Stimulated activated naive B cell treated with anti-CD40 and anti-IgM and Interleukin-4, amounts not matched to agents 10 μg/mL and 1 μg/mL and 100 μg/mL, for 72 hours (primary cell): ENCODE measurements at regions not wholly inside any gene's neighbourhood (a gene's known extent, or its start where the extent isn't known, plus 50 kb on each side); places are given as distances from the start of the nearest gene placed in this dataset.

Experiments
- ATAC-seq, 2 donors: fragments of 150-1000 bp; cut with Tn5 transposase; replicated peaks; 2 replicates each; pipeline ENCODE4 v1.10.0; 2021; ENCODE audit warnings: moderate library complexity in 1 of 2
- DNase-seq: peaks from one replicate; pipeline ENCODE4 v3.0.0; 2021
- H3K27ac Mint-ChIP-seq: one replicate; pipeline ENCODE4 v1.8.0; 2022; ENCODE audit warnings: mild to moderate bottlenecking, mixed read lengths
- H3K27me3 Mint-ChIP-seq, 2 donors: one replicate each; pipeline ENCODE4 v1.8.0; 2022; ENCODE audit warnings: mixed read lengths in 2 of 2
- H3K36me3 Mint-ChIP-seq, 2 donors: one replicate each; pipeline ENCODE4 v1.8.0; 2022; ENCODE audit warnings: mixed read lengths in 2 of 2, mild to moderate bottlenecking in 1 of 2
- H3K4me1 Mint-ChIP-seq, 2 donors: one replicate each; pipeline ENCODE4 v1.8.0; 2022; ENCODE audit warnings: mixed read lengths in 2 of 2, mild to moderate bottlenecking in 1 of 2
- H3K4me3 Mint-ChIP-seq, 2 donors: one replicate each; pipeline ENCODE4 v1.8.0; 2022; ENCODE audit warnings: mild to moderate bottlenecking in 2 of 2, mixed read lengths in 2 of 2, moderate library complexity in 1 of 2
- H3K9me3 Mint-ChIP-seq, 2 donors: one replicate each; pipeline ENCODE4 v1.8.0; 2022; ENCODE audit warnings: mixed read lengths in 2 of 2, mild to moderate bottlenecking in 1 of 2

DNA sequence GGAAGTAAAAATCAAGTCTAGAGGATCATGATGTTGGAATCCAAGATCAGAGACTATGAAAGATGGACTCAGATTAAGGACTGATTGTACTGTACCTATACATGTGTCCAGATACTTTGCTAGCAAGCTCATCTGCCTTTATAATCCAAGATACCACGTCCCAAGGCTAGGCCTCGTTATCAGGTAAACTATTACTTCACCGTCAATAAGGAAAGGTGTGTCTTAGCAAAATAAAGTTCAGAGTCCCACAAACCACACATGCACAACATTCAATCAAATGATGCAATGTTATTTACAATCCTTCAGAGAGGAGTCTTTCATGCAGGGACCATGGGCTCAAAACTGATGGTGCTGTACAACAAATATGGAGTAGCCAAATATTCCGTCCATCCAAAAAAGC, 1092.9 kb downstream of the IGSF11 start:
- Mint-ChIP-seq H3K9me3 (peaks cover 3 to 9% of the 10 kb centered on the region in 2 donors), H3K27ac (no peak overlapping the region), H3K4me3 (no peak overlapping the region), H3K36me3 (no peaks in the 10 kb centered on the region), H3K27me3 (no peaks in the 10 kb centered on the region), H3K4me1 (no peaks in the 10 kb centered on the region)
- ATAC-seq, result no peak
- DNase-seq, result no peak

GRCh38 chr3:117954131-117954530, 1080.5 kb downstream of the IGSF11 start:
- ATAC-seq, result no peak
- H3K36me3 Mint-ChIP-seq, result no peaks in the 10 kb centered on the region
- no peak overlapping the region for H3K27ac Mint-ChIP-seq
- no peaks in the 10 kb centered on the region for H3K27me3 Mint-ChIP-seq
- H3K4me3 Mint-ChIP-seq, result no peak overlapping the region
- no peaks in the 10 kb centered on the region for H3K4me1 Mint-ChIP-seq
- H3K9me3 Mint-ChIP-seq, result peaks cover 0 to 4% of the 10 kb centered on the region in 2 donors
- DNase-seq, result no peak

DNA sequence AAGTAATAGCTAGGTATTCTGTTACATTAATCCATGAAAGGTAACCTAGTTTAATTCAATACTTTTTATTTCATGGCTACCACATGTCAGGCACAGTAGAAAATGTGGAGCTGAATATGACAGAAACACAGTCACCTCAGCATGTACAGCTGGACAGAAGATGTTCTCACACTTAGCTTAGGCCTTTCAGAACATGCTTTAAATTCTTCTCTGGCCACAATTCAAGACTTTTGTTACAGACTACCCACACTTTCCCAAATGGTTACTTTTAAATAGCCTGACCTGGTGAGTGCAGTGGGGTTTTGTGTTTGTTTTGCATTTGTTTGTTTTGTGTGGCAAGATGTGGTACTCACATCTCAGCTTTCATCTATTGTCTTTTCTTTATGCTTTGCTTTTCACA, 1079.5 kb downstream of the IGSF11 start:
- ATAC-seq (no peak), DNase-seq (no peak)
- Mint-ChIP-seq H3K27me3 (no peaks in the 10 kb centered on the region), H3K9me3 (peaks cover 0 to 4% of the 10 kb centered on the region in 2 donors), H3K36me3 (no peaks in the 10 kb centered on the region), H3K27ac (no peak overlapping the region), H3K4me3 (no peak overlapping the region), H3K4me1 (no peaks in the 10 kb centered on the region)

- Mint-ChIP-seq H3K27me3 (no peaks in the 10 kb centered on the region), H3K4me3 (no peak overlapping the region), H3K36me3 (no peaks in the 10 kb centered on the region), H3K4me1 (no peaks in the 10 kb centered on the region), H3K27ac (no peak overlapping the region), H3K9me3 (peaks cover 0 to 4% of the 10 kb centered on the region in 2 donors)
- no peak for ATAC-seq
- no peak for DNase-seq
These were observed 1076.6 kb downstream of the IGSF11 start for GRCh38 chr3:117958027-117958426.

- DNase-seq, result no peak
These were observed 1071.9 kb downstream of the IGSF11 start for GRCh38 chr3:117962750-117963149.

GRCh38 chr3:117963858-117964257, 1070.8 kb downstream of the IGSF11 start:
- no peaks in the 10 kb centered on the region for H3K36me3 Mint-ChIP-seq
- ATAC-seq (no peak), DNase-seq (no peak)
- no peaks in the 10 kb centered on the region for H3K4me1 Mint-ChIP-seq
- H3K9me3 Mint-ChIP-seq, result peaks cover 0 to 4% of the 10 kb centered on the region in 2 donors
- H3K27me3 Mint-ChIP-seq, result no peaks in the 10 kb centered on the region
- H3K4me3 Mint-ChIP-seq, result no peak overlapping the region
- no peak overlapping the region for H3K27ac Mint-ChIP-seq

More at GRCh38 chr3:117962750-117963149, 1071.9 kb downstream of the IGSF11 start:
- H3K4me3 Mint-ChIP-seq, result no peak overlapping the region
- no peaks in the 10 kb centered on the region for H3K27me3 Mint-ChIP-seq
- ATAC-seq, result no peak
- peaks cover 0 to 4% of the 10 kb centered on the region in 2 donors for H3K9me3 Mint-ChIP-seq
- no peak overlapping the region for H3K27ac Mint-ChIP-seq
- H3K36me3 Mint-ChIP-seq, result no peaks in the 10 kb centered on the region
- H3K4me1 Mint-ChIP-seq, result no peaks in the 10 kb centered on the region

DNA sequence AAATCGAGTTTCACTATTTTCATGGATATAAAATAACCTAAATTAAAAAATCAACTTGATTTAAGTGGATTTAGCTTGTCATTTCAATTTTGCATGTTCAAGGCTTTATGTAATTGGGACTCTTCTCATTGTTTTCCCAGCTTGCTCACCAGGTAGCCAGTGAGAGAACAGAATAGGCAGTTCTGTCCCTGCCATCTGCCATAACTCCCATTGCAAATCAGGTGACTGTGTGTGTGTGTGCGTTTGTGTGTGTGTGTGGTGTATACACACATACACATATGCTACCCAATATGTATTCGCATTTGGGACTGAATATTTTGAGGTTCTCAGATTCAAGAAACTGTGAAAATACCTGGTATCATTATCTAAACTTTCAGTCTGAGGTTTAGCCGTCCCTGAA, 1069.8 kb downstream of the IGSF11 start:
- Mint-ChIP-seq H3K27ac (no peak overlapping the region), H3K4me1 (no peaks in the 10 kb centered on the region), H3K9me3 (peaks cover 0 to 2% of the 10 kb centered on the region in 2 donors), H3K36me3 (no peaks in the 10 kb centered on the region), H3K27me3 (no peaks in the 10 kb centered on the region), H3K4me3 (no peak overlapping the region)
- no peak for DNase-seq
- no peak for ATAC-seq

DNA sequence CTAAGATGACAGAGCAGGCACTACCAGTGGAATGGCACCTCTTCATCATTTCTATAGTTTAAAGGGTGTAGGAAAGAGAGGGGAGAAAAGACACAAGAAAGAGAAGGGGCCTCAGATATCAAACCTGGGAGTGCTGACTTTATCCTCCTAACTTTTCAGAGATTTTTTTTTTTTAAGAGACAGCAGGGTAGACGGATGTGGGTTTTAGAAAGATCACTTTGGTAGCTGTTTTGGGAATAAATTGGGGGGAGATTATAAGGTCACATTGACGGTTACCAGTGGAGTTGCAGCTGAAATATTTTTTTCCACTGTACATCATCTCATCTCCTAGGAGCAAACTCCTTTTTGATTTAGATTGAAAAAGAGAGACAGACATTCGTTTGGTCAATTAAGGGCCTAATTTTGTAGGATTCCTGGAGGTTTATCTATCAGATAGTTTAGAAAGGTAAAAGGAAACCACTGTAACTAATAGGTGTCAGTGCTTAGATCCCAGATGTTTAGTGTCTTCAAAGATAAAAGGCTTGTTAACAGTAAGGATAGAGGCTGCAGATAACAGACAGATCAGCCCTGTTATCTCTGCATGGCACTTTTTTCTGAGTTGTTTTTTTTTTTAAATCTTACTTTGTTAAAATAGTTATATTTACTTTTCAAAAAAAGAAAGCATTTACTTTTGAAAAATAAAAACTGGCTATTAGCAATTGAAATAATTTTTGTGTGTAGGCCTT, 1057.0 kb downstream of the IGSF11 start:
- no peak overlapping the region for H3K4me3 Mint-ChIP-seq
- no peaks in the 10 kb centered on the region for H3K4me1 Mint-ChIP-seq
- H3K9me3 Mint-ChIP-seq, result no peaks in the 10 kb centered on the region
- no peaks in the 10 kb centered on the region for H3K36me3 Mint-ChIP-seq
- ATAC-seq (no peak), DNase-seq (no peak)
- H3K27me3 Mint-ChIP-seq, result no peaks in the 10 kb centered on the region
- no peak overlapping the region for H3K27ac Mint-ChIP-seq

GRCh38 chr3:117979466-117979865, 1055.2 kb downstream of the IGSF11 start:
- no peaks in the 10 kb centered on the region for H3K27me3 Mint-ChIP-seq
- H3K36me3 Mint-ChIP-seq, result no peaks in the 10 kb centered on the region
- H3K4me3 Mint-ChIP-seq, result no peak overlapping the region
- DNase-seq (no peak), ATAC-seq (no peak)
- H3K27ac Mint-ChIP-seq, result no peak overlapping the region
- H3K9me3 Mint-ChIP-seq, result no peaks in the 10 kb centered on the region
- no peaks in the 10 kb centered on the region for H3K4me1 Mint-ChIP-seq

- DNase-seq, result no peak
- Mint-ChIP-seq H3K4me3 (no peak overlapping the region), H3K4me1 (no peaks in the 10 kb centered on the region), H3K9me3 (peaks cover 0 to 2% of the 10 kb centered on the region in 2 donors), H3K36me3 (no peaks in the 10 kb centered on the region), H3K27me3 (no peaks in the 10 kb centered on the region), H3K27ac (no peak overlapping the region)
- no peak for ATAC-seq
These were observed 1047.4 kb downstream of the IGSF11 start for GRCh38 chr3:117987256-117987655.

- no peak for ATAC-seq
- Mint-ChIP-seq H3K27ac (no peak overlapping the region), H3K36me3 (no peaks in the 10 kb centered on the region), H3K4me1 (no peaks in the 10 kb centered on the region), H3K9me3 (peaks cover 0 to 2% of the 10 kb centered on the region in 2 donors), H3K4me3 (no peak overlapping the region), H3K27me3 (no peaks in the 10 kb centered on the region)
- DNase-seq, result no peak
These were observed 1044.7 kb downstream of the IGSF11 start for GRCh38 chr3:117989982-117990381.

GRCh38 chr3:117990627-117991026, 1044.0 kb downstream of the IGSF11 start:
- Mint-ChIP-seq H3K4me1 (no peaks in the 10 kb centered on the region), H3K9me3 (peaks cover 0 to 2% of the 10 kb centered on the region in 2 donors), H3K27me3 (no peaks in the 10 kb centered on the region), H3K36me3 (no peaks in the 10 kb centered on the region), H3K27ac (no peak overlapping the region), H3K4me3 (no peak overlapping the region)
- no peak for ATAC-seq
- DNase-seq, result no peak

DNA sequence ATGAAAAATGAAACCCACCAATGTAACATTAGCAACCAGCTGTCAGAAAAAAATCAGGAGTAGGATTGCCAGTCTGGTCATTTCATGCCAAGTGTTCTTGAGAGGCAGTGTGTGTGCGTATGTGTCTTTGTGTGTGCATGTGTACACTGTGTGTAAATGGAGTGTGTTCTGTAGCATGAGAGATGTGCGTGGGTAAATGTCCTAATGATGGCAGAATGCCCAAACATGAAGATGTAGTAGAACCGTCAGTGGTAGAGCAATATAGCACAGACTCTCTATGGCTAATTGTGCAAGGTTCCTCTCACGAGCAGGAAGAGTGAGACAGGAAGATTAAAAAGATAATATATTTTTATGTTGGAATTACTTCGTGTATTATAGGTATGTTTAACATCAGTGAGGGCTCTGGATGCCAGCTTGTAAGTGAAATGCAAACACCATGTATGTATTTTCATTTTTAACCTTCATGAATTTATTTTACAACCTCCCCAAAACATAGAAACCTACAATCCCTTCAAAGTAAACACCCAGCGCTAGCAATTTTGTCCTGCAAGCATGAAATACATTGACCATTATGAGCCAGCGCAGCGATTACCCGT, 1038.7 kb downstream of the IGSF11 start:
- Mint-ChIP-seq H3K27me3 (peaks cover 5 to 6% of the 10 kb centered on the region in 2 donors), H3K4me1 (no peaks in the 10 kb centered on the region)

GRCh38 chr3:117997201-117998049, 1037.2 kb downstream of the IGSF11 start:
- H3K36me3 Mint-ChIP-seq, result no peaks in the 10 kb centered on the region
- no peak overlapping the region for H3K27ac Mint-ChIP-seq
- no peak overlapping the region for H3K4me3 Mint-ChIP-seq
- no peaks in the 10 kb centered on the region for H3K9me3 Mint-ChIP-seq
- peaks cover 5 to 6% of the 10 kb centered on the region in 2 donors for H3K27me3 Mint-ChIP-seq
- ATAC-seq, result peak; percentile 89 to 91
- no peaks in the 10 kb centered on the region for H3K4me1 Mint-ChIP-seq
- peak; percentile 24 for DNase-seq

More for the DNA sequence above, 1038.7 kb downstream of the IGSF11 start:
- ATAC-seq, result no peak
- DNase-seq, result no peak
- Mint-ChIP-seq H3K9me3 (no peaks in the 10 kb centered on the region), H3K27ac (no peak overlapping the region), H3K4me3 (no peak overlapping the region), H3K36me3 (no peaks in the 10 kb centered on the region)
